GM23338 (cell line): ENCODE measurements at regions not wholly inside any gene's neighbourhood (a gene's known extent, or its start where the extent isn't known, plus 50 kb on each side); places are given as distances from the start of the nearest gene placed in this dataset.

Experiments
- ATAC-seq: fragments of 200-7000 bp; cut with Tn5 transposase; 3 replicates; pipeline ENCODE4 v1.9.1; 2020
- DNase-seq: peaks from one replicate; pipeline ENCODE4 v3.0.0-alpha.2; 2015; ENCODE audit warnings: low spot score
- H2AFZ ChIP-seq: fragments of 200-600 bp; sonication (generic); 2 replicates; pipeline ENCODE4 v1.8.0; 2016; ENCODE audit warnings: antibody characterized with exemption, mild to moderate bottlenecking, moderate library complexity
- H3F3A ChIP-seq: fragments of 200-600 bp; sonication (generic); replicated peaks from 2 replicates; pipeline ENCODE4 v1.8.0; 2017; ENCODE audit warnings: antibody characterized with exemption, mixed run types, low read depth
- H3K27ac ChIP-seq: fragments of 200-600 bp; sonication (generic); 2 replicates; pipeline ENCODE4 v1.6.1; 2016; ENCODE audit warnings: low read depth
- H3K27me3 ChIP-seq: fragments of 200-600 bp; sonication (generic); 2 replicates; pipeline ENCODE4 v1.8.0; 2016; ENCODE audit warnings: mild to moderate bottlenecking, mixed run types, moderate library complexity; ENCODE audit not compliant: insufficient read depth
- H3K36me3 ChIP-seq: fragments of 200-600 bp; sonication (generic); 2 replicates; pipeline ENCODE4 v1.8.0; 2016; ENCODE audit warnings: mild to moderate bottlenecking; ENCODE audit not compliant: insufficient read depth
- H3K4me1 ChIP-seq: fragments of 200-600 bp; sonication (generic); 2 replicates; pipeline ENCODE4 v1.8.0; 2016; ENCODE audit warnings: mild to moderate bottlenecking, moderate library complexity; ENCODE audit not compliant: insufficient read depth
- H3K4me2 ChIP-seq: fragments of 200-600 bp; sonication (generic); 2 replicates; pipeline ENCODE4 v1.7.1; 2017; ENCODE audit warnings: mixed run types
- H3K4me3 ChIP-seq: fragments of 200-600 bp; sonication (generic); 2 replicates; pipeline ENCODE4 v1.6.1; 2016; ENCODE audit warnings: mixed run types
- H3K79me2 ChIP-seq: fragments of 200-600 bp; sonication (generic); replicated peaks from 2 replicates; pipeline ENCODE4 v1.8.0; 2017; ENCODE audit warnings: mild to moderate bottlenecking; ENCODE audit not compliant: insufficient read depth
- H3K9me2 ChIP-seq: fragments of 200-600 bp; sonication (generic); 2 replicates; pipeline ENCODE4 v1.8.0; 2017; ENCODE audit not compliant: insufficient read depth
- H4K20me1 ChIP-seq: fragments of 200-600 bp; sonication (generic); replicated peaks from 2 replicates; pipeline ENCODE4 v1.8.0; 2017; ENCODE audit warnings: mild to moderate bottlenecking; ENCODE audit not compliant: insufficient read depth
- H3K27ac Mint-ChIP-seq: 2 replicates; pipeline ENCODE4 v1.8.0; 2020; ENCODE audit warnings: inconsistent platforms, mild to moderate bottlenecking, moderate library complexity, mixed read lengths
- H3K27me3 Mint-ChIP-seq: 3 replicates; pipeline ENCODE4 v1.8.0; 2022; ENCODE audit warnings: low read depth, mild to moderate bottlenecking, moderate library complexity, mixed read lengths, inconsistent platforms; ENCODE audit not compliant: insufficient read depth, poor library complexity
- H3K36me3 Mint-ChIP-seq: 3 replicates; pipeline ENCODE4 v1.8.0; 2021; ENCODE audit warnings: low read depth, mild to moderate bottlenecking, inconsistent platforms, moderate library complexity, mixed read lengths
- H3K4me1 Mint-ChIP-seq: 3 replicates; pipeline ENCODE4 v1.8.0; 2020; ENCODE audit warnings: mild to moderate bottlenecking, inconsistent platforms, mixed read lengths
- H3K4me3 Mint-ChIP-seq: 3 replicates; pipeline ENCODE4 v1.8.0; 2021; ENCODE audit warnings: moderate library complexity, mild to moderate bottlenecking, inconsistent platforms, mixed read lengths
- H3K9me3 Mint-ChIP-seq: 3 replicates; pipeline ENCODE4 v1.8.0; 2020; ENCODE audit warnings: moderate library complexity, mild to moderate bottlenecking, inconsistent platforms, mixed read lengths
- CREB1 ChIP-seq: fragments of 250-450 bp; sonication (Bioruptor Pico); IDR thresholded peaks from 2 replicates; pipeline ENCODE4 v1.5.0; 2020; ENCODE audit warnings: low read depth, mild to moderate bottlenecking, moderate library complexity
- ETS1 ChIP-seq: IDR thresholded peaks from 2 replicates; pipeline ENCODE4 v1.6.1; 2016; ENCODE audit warnings: antibody characterized with exemption
- EZH2 ChIP-seq: fragments of 200-600 bp; sonication (generic); IDR thresholded peaks from one replicate; pipeline ENCODE4 v1.8.0; 2017; ENCODE audit warnings: antibody characterized with exemption, mild to moderate bottlenecking, low read depth; ENCODE audit not compliant: unreplicated experiment
- EZH2phosphoT487 ChIP-seq: fragments of 200-600 bp; sonication (generic); IDR thresholded peaks from one replicate; pipeline ENCODE4 v1.8.1; 2018; ENCODE audit warnings: antibody characterized with exemption; ENCODE audit not compliant: unreplicated experiment
- NANOG ChIP-seq: IDR thresholded peaks from 2 replicates; pipeline ENCODE4 v1.6.1; 2016; ENCODE audit warnings: antibody characterized with exemption, borderline replicate concordance
- POLR2AphosphoS5 ChIP-seq: IDR thresholded peaks from 2 replicates; pipeline ENCODE4 v1.6.1; 2016; ENCODE audit warnings: antibody characterized with exemption, low read depth
- STAT1 ChIP-seq: IDR thresholded peaks from one replicate; pipeline ENCODE4 v1.6.1; 2016; ENCODE audit warnings: antibody characterized with exemption; ENCODE audit not compliant: unreplicated experiment
- ZNF331 ChIP-seq: fragments of 250-450 bp; sonication (Bioruptor Pico); IDR thresholded peaks from 2 replicates; pipeline ENCODE4 v1.5.0; 2020; ENCODE audit warnings: low read depth, mild to moderate bottlenecking, moderate library complexity
- ZNF462 ChIP-seq: fragments of 250-450 bp; sonication (Bioruptor Pico); IDR thresholded peaks from 2 replicates; pipeline ENCODE4 v1.5.0; 2020; ENCODE audit warnings: mild to moderate bottlenecking, moderate library complexity

GRCh38 chr11:29645373-29645772 lies 371.5 kb downstream of the KCNA4 start:
- Histone ChIP-seq H3K4me1 (no peaks in the 10 kb centered on the region), H3K9me2 (no peaks in the 10 kb centered on the region), H3K4me3 (no peak overlapping the region), H3K4me2 (no peak overlapping the region), H3K79me2 (no peaks in the 10 kb centered on the region), H4K20me1 (no peaks in the 10 kb centered on the region), H3K27ac (no peak overlapping the region), H2AFZ (no peak overlapping the region), H3K27me3 (no peaks in the 10 kb centered on the region), H3K36me3 (no peaks in the 10 kb centered on the region), H3F3A (no peaks in the 10 kb centered on the region)
- ATAC-seq (no peak), DNase-seq (no peak)
- Mint-ChIP-seq H3K36me3 (no peaks in the 10 kb centered on the region), H3K27ac (no peak overlapping the region), H3K27me3 (no peaks in the 10 kb centered on the region), H3K9me3 (peaks cover 5% of the 10 kb centered on the region; the same call in 1 of the 3 replicates), H3K4me1 (no peaks in the 10 kb centered on the region), H3K4me3 (no peak overlapping the region)
- no peak for TF ChIP-seq ZNF331
- TF ChIP-seq POLR2AphosphoS5, result no peak
- no peak for TF ChIP-seq CREB1 (CRISPR knock-in tag)
- no peak for TF ChIP-seq STAT1
- no peak for TF ChIP-seq NANOG
- TF ChIP-seq EZH2phosphoT487, result no peak
- TF ChIP-seq EZH2, result no peak
- no peak for TF ChIP-seq ETS1
- no peak for TF ChIP-seq ZNF462 (CRISPR knock-in tag)
